DND-41 (cell line): ENCODE measurements at regions not wholly inside any gene's neighbourhood (a gene's known extent, or its start where the extent isn't known, plus 50 kb on each side); places are given as distances from the start of the nearest gene placed in this dataset.

Source experiments
- EZH2 ChIP-seq: IDR thresholded peaks from 3 replicates; pipeline ENCODE4 v1.6.1; 2012; ENCODE audit warnings: borderline replicate concordance, low read depth, mild to moderate bottlenecking, moderate library complexity, low read length, inconsistent platforms; ENCODE audit not compliant: severe bottlenecking
- TF ChIP-seq, protein P1 (sequence below): IDR thresholded peaks from 2 replicates; pipeline ENCODE4 v1.5.1; 2012; ENCODE audit warnings: borderline replicate concordance, low read length, moderate library complexity, mild to moderate bottlenecking; ENCODE audit not compliant: poor library complexity, severe bottlenecking; ENCODE audit errors: extremely low read depth

DNA sequence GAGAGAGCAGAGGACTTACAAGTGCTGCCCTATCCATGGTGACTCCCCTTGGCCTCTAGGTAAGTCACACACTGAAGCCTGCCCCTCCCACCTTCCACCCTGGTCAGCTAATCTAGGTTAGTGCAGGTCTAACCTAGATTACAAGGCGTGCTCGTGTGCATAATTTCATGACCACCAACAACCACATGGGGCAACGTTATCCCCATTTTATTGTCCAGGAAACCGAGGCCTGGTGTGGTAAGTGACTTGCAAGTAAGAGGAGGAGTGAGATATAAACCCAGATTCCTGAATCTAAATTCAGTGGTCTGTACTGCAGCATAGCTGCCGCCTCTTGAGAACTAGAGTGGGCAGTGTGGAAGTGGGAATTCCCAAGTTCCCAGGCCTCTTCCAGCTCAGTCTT lies 171.1 kb downstream of the DAD1 start:
- TF ChIP-seq, protein P1, sequence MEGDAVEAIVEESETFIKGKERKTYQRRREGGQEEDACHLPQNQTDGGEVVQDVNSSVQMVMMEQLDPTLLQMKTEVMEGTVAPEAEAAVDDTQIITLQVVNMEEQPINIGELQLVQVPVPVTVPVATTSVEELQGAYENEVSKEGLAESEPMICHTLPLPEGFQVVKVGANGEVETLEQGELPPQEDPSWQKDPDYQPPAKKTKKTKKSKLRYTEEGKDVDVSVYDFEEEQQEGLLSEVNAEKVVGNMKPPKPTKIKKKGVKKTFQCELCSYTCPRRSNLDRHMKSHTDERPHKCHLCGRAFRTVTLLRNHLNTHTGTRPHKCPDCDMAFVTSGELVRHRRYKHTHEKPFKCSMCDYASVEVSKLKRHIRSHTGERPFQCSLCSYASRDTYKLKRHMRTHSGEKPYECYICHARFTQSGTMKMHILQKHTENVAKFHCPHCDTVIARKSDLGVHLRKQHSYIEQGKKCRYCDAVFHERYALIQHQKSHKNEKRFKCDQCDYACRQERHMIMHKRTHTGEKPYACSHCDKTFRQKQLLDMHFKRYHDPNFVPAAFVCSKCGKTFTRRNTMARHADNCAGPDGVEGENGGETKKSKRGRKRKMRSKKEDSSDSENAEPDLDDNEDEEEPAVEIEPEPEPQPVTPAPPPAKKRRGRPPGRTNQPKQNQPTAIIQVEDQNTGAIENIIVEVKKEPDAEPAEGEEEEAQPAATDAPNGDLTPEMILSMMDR = no peak
- TF ChIP-seq EZH2 = no peak
